GM23338 (cell line): ENCODE measurements at regions not wholly inside any gene's neighbourhood (a gene's known extent, or its start where the extent isn't known, plus 50 kb on each side); places are given as distances from the start of the nearest gene placed in this dataset.
"Not testable (repeated sequence)": the region's sequence is repeated elsewhere in the genome, so short reads cannot be mapped to it uniquely, and the experiment has no call there.

Experiments
- ATAC-seq: fragments of 200-7000 bp; cut with Tn5 transposase; 3 replicates; pipeline ENCODE4 v1.9.1; 2020
- DNase-seq: peaks from one replicate; pipeline ENCODE4 v3.0.0-alpha.2; 2015; ENCODE audit warnings: low spot score
- H2AFZ ChIP-seq: fragments of 200-600 bp; sonication (generic); 2 replicates; pipeline ENCODE4 v1.8.0; 2016; ENCODE audit warnings: antibody characterized with exemption, mild to moderate bottlenecking, moderate library complexity
- H3F3A ChIP-seq: fragments of 200-600 bp; sonication (generic); replicated peaks from 2 replicates; pipeline ENCODE4 v1.8.0; 2017; ENCODE audit warnings: antibody characterized with exemption, mixed run types, low read depth
- H3K27ac ChIP-seq: fragments of 200-600 bp; sonication (generic); 2 replicates; pipeline ENCODE4 v1.6.1; 2016; ENCODE audit warnings: low read depth
- H3K27me3 ChIP-seq: fragments of 200-600 bp; sonication (generic); 2 replicates; pipeline ENCODE4 v1.8.0; 2016; ENCODE audit warnings: mild to moderate bottlenecking, mixed run types, moderate library complexity; ENCODE audit not compliant: insufficient read depth
- H3K36me3 ChIP-seq: fragments of 200-600 bp; sonication (generic); 2 replicates; pipeline ENCODE4 v1.8.0; 2016; ENCODE audit warnings: mild to moderate bottlenecking; ENCODE audit not compliant: insufficient read depth
- H3K4me1 ChIP-seq: fragments of 200-600 bp; sonication (generic); 2 replicates; pipeline ENCODE4 v1.8.0; 2016; ENCODE audit warnings: mild to moderate bottlenecking, moderate library complexity; ENCODE audit not compliant: insufficient read depth
- H3K4me2 ChIP-seq: fragments of 200-600 bp; sonication (generic); 2 replicates; pipeline ENCODE4 v1.7.1; 2017; ENCODE audit warnings: mixed run types
- H3K4me3 ChIP-seq: fragments of 200-600 bp; sonication (generic); 2 replicates; pipeline ENCODE4 v1.6.1; 2016; ENCODE audit warnings: mixed run types
- H3K79me2 ChIP-seq: fragments of 200-600 bp; sonication (generic); replicated peaks from 2 replicates; pipeline ENCODE4 v1.8.0; 2017; ENCODE audit warnings: mild to moderate bottlenecking; ENCODE audit not compliant: insufficient read depth
- H3K9me2 ChIP-seq: fragments of 200-600 bp; sonication (generic); 2 replicates; pipeline ENCODE4 v1.8.0; 2017; ENCODE audit not compliant: insufficient read depth
- H4K20me1 ChIP-seq: fragments of 200-600 bp; sonication (generic); replicated peaks from 2 replicates; pipeline ENCODE4 v1.8.0; 2017; ENCODE audit warnings: mild to moderate bottlenecking; ENCODE audit not compliant: insufficient read depth
- H3K27ac Mint-ChIP-seq: 2 replicates; pipeline ENCODE4 v1.8.0; 2020; ENCODE audit warnings: inconsistent platforms, mild to moderate bottlenecking, moderate library complexity, mixed read lengths
- H3K27me3 Mint-ChIP-seq: 3 replicates; pipeline ENCODE4 v1.8.0; 2022; ENCODE audit warnings: low read depth, mild to moderate bottlenecking, moderate library complexity, mixed read lengths, inconsistent platforms; ENCODE audit not compliant: insufficient read depth, poor library complexity
- H3K36me3 Mint-ChIP-seq: 3 replicates; pipeline ENCODE4 v1.8.0; 2021; ENCODE audit warnings: low read depth, mild to moderate bottlenecking, inconsistent platforms, moderate library complexity, mixed read lengths
- H3K4me1 Mint-ChIP-seq: 3 replicates; pipeline ENCODE4 v1.8.0; 2020; ENCODE audit warnings: mild to moderate bottlenecking, inconsistent platforms, mixed read lengths
- H3K4me3 Mint-ChIP-seq: 3 replicates; pipeline ENCODE4 v1.8.0; 2021; ENCODE audit warnings: moderate library complexity, mild to moderate bottlenecking, inconsistent platforms, mixed read lengths
- H3K9me3 Mint-ChIP-seq: 3 replicates; pipeline ENCODE4 v1.8.0; 2020; ENCODE audit warnings: moderate library complexity, mild to moderate bottlenecking, inconsistent platforms, mixed read lengths
- CREB1 ChIP-seq: fragments of 250-450 bp; sonication (Bioruptor Pico); IDR thresholded peaks from 2 replicates; pipeline ENCODE4 v1.5.0; 2020; ENCODE audit warnings: low read depth, mild to moderate bottlenecking, moderate library complexity
- POLR2AphosphoS5 ChIP-seq: IDR thresholded peaks from 2 replicates; pipeline ENCODE4 v1.6.1; 2016; ENCODE audit warnings: antibody characterized with exemption, low read depth
- TF ChIP-seq, protein P1 (sequence below): IDR thresholded peaks from one replicate; pipeline ENCODE4 v1.6.1; 2018; ENCODE audit warnings: antibody characterized with exemption; ENCODE audit not compliant: unreplicated experiment
- TF ChIP-seq, protein P2 (sequence below): IDR thresholded peaks from 2 replicates; pipeline ENCODE4 v1.6.1; 2016; ENCODE audit warnings: antibody characterized with exemption
- TF ChIP-seq, protein P3 (sequence below), 2 experiments: fragments of 200-600 bp in 1 of 2; sonication (generic) in 1 of 2; conservative IDR thresholded peaks; 2 replicates each; pipeline versions ENCODE4 v1.5.1 to v1.6.1; 2016 to 2017; ENCODE audit warnings: antibody characterized with exemption in 2 of 2, low read depth in 2 of 2, mild to moderate bottlenecking in 2 of 2, moderate library complexity in 1 of 2
- TF ChIP-seq, protein P4 (sequence below): fragments of 250-450 bp; sonication (Bioruptor Pico); IDR thresholded peaks from 2 replicates; pipeline ENCODE4 v1.5.0; 2020; ENCODE audit warnings: mild to moderate bottlenecking, moderate library complexity

DNA sequence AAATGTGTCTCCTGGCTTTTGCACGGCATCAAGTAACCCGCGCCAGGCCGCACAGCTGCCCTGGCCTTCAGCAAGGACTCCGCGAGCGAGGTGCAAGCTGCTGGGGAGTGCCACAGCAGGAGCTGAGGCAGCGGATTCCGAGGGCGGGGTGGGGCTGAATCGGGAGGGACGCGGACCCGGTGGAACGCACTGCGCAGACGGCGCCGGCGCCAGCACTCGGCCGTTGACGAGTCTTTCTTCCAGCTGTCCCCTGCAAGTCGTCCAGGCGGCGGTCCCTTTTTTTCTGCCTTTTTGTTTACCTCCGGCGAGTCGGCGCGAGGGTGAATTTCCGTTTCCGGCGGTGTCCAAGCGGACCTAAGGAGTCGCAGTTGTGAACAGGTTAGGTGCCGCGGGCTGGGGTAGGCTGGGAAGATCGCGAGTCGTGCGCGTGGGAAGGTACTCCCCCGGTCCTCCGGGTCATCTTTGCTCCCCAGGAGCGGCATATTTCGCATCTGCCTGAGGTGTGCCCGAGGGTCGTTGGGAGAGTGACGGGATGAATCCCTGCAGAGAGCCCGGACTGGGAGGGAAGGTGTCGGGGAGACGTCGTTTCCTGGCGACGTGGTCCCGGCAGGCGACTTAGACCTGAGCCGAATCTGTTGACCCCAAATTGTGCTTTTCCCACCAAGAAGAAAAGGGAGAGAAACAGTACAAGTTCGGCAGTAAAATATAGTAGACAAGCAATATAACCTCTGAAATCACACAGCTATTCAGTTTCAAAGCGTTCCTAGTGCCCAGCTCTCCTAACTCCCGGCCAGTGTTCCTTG is 124.5 kb upstream of the PTPN20 start:
- H3K27me3 ChIP-seq, H3K4me1 Mint-ChIP-seq, H3K36me3 ChIP-seq, H4K20me1 ChIP-seq, H3F3A ChIP-seq, H3K4me1 ChIP-seq, H3K27ac ChIP-seq, H3K9me2 ChIP-seq, H3K79me2 ChIP-seq, H3K36me3 Mint-ChIP-seq, H3K27me3 Mint-ChIP-seq, H3K9me3 Mint-ChIP-seq: not testable (repeated sequence)
- ATAC-seq (peak; percentile 94), DNase-seq (peak; percentile 80)
- Mint-ChIP-seq H3K4me3 (peak overlapping the region; percentile 99), H3K27ac (peak overlapping the region; percentile 99)
- peak overlapping the region; percentile 72 for H3K4me3 ChIP-seq
- peak overlapping the region; percentile 47; the same call in 1 of the 2 replicates for H2AFZ ChIP-seq
- TF ChIP-seq CREB1 (CRISPR knock-in tag) (0 out of 2 replicates have a peak, but pooled peaks have one; percentile 19), POLR2AphosphoS5 (peak; percentile 30; the same call in 1 of the 2 replicates)
- peak overlapping the region; percentile 81 for H3K4me2 ChIP-seq

DNA sequence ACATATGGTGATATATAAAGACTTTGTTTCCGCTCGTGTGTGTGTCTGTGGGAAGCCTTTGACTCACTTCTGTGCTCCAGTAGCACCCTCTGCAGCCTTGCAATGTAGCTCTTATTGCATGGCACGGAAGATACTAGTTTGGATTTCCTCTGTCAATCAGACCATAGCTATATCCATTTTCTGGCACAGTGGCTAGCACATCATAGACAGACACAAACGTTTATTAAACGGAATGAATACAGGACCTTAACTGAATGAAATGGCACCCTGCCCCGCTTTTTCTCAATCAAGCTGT is 124.0 kb upstream of the PTPN20 start:
- Histone ChIP-seq H2AFZ (peak overlapping the region; percentile 47; the same call in 1 of the 2 replicates), H3K36me3 (no peaks in the 10 kb centered on the region), H3K27ac (no peak overlapping the region), H3K9me2 (no peaks in the 10 kb centered on the region), H3K27me3 (no peaks in the 10 kb centered on the region), H3K79me2 (no peaks in the 10 kb centered on the region), H3K4me2 (peak overlapping the region; percentile 81), H3K4me1 (no peaks in the 10 kb centered on the region), H4K20me1 (no peaks in the 10 kb centered on the region), H3F3A (no peaks in the 10 kb centered on the region), H3K4me3 (peak overlapping the region; percentile 72)
- H3K27ac Mint-ChIP-seq, result no peak overlapping the region
- ATAC-seq, result no peak
- TF ChIP-seq, protein P1, sequence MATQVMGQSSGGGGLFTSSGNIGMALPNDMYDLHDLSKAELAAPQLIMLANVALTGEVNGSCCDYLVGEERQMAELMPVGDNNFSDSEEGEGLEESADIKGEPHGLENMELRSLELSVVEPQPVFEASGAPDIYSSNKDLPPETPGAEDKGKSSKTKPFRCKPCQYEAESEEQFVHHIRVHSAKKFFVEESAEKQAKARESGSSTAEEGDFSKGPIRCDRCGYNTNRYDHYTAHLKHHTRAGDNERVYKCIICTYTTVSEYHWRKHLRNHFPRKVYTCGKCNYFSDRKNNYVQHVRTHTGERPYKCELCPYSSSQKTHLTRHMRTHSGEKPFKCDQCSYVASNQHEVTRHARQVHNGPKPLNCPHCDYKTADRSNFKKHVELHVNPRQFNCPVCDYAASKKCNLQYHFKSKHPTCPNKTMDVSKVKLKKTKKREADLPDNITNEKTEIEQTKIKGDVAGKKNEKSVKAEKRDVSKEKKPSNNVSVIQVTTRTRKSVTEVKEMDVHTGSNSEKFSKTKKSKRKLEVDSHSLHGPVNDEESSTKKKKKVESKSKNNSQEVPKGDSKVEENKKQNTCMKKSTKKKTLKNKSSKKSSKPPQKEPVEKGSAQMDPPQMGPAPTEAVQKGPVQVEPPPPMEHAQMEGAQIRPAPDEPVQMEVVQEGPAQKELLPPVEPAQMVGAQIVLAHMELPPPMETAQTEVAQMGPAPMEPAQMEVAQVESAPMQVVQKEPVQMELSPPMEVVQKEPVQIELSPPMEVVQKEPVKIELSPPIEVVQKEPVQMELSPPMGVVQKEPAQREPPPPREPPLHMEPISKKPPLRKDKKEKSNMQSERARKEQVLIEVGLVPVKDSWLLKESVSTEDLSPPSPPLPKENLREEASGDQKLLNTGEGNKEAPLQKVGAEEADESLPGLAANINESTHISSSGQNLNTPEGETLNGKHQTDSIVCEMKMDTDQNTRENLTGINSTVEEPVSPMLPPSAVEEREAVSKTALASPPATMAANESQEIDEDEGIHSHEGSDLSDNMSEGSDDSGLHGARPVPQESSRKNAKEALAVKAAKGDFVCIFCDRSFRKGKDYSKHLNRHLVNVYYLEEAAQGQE, result no peak
- TF ChIP-seq, protein P2, sequence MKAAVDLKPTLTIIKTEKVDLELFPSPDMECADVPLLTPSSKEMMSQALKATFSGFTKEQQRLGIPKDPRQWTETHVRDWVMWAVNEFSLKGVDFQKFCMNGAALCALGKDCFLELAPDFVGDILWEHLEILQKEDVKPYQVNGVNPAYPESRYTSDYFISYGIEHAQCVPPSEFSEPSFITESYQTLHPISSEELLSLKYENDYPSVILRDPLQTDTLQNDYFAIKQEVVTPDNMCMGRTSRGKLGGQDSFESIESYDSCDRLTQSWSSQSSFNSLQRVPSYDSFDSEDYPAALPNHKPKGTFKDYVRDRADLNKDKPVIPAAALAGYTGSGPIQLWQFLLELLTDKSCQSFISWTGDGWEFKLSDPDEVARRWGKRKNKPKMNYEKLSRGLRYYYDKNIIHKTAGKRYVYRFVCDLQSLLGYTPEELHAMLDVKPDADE, result no peak
- TF ChIP-seq, protein P3, sequence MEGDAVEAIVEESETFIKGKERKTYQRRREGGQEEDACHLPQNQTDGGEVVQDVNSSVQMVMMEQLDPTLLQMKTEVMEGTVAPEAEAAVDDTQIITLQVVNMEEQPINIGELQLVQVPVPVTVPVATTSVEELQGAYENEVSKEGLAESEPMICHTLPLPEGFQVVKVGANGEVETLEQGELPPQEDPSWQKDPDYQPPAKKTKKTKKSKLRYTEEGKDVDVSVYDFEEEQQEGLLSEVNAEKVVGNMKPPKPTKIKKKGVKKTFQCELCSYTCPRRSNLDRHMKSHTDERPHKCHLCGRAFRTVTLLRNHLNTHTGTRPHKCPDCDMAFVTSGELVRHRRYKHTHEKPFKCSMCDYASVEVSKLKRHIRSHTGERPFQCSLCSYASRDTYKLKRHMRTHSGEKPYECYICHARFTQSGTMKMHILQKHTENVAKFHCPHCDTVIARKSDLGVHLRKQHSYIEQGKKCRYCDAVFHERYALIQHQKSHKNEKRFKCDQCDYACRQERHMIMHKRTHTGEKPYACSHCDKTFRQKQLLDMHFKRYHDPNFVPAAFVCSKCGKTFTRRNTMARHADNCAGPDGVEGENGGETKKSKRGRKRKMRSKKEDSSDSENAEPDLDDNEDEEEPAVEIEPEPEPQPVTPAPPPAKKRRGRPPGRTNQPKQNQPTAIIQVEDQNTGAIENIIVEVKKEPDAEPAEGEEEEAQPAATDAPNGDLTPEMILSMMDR (conservative IDR thresholded peaks at IDR 0.05; ENCODE audit: low read depth in 2 of 2), result 0 out of 4 replicates have a peak, but pooled peaks of 1 of the 2 experiments have one; percentile 4
- TF ChIP-seq, protein P4, sequence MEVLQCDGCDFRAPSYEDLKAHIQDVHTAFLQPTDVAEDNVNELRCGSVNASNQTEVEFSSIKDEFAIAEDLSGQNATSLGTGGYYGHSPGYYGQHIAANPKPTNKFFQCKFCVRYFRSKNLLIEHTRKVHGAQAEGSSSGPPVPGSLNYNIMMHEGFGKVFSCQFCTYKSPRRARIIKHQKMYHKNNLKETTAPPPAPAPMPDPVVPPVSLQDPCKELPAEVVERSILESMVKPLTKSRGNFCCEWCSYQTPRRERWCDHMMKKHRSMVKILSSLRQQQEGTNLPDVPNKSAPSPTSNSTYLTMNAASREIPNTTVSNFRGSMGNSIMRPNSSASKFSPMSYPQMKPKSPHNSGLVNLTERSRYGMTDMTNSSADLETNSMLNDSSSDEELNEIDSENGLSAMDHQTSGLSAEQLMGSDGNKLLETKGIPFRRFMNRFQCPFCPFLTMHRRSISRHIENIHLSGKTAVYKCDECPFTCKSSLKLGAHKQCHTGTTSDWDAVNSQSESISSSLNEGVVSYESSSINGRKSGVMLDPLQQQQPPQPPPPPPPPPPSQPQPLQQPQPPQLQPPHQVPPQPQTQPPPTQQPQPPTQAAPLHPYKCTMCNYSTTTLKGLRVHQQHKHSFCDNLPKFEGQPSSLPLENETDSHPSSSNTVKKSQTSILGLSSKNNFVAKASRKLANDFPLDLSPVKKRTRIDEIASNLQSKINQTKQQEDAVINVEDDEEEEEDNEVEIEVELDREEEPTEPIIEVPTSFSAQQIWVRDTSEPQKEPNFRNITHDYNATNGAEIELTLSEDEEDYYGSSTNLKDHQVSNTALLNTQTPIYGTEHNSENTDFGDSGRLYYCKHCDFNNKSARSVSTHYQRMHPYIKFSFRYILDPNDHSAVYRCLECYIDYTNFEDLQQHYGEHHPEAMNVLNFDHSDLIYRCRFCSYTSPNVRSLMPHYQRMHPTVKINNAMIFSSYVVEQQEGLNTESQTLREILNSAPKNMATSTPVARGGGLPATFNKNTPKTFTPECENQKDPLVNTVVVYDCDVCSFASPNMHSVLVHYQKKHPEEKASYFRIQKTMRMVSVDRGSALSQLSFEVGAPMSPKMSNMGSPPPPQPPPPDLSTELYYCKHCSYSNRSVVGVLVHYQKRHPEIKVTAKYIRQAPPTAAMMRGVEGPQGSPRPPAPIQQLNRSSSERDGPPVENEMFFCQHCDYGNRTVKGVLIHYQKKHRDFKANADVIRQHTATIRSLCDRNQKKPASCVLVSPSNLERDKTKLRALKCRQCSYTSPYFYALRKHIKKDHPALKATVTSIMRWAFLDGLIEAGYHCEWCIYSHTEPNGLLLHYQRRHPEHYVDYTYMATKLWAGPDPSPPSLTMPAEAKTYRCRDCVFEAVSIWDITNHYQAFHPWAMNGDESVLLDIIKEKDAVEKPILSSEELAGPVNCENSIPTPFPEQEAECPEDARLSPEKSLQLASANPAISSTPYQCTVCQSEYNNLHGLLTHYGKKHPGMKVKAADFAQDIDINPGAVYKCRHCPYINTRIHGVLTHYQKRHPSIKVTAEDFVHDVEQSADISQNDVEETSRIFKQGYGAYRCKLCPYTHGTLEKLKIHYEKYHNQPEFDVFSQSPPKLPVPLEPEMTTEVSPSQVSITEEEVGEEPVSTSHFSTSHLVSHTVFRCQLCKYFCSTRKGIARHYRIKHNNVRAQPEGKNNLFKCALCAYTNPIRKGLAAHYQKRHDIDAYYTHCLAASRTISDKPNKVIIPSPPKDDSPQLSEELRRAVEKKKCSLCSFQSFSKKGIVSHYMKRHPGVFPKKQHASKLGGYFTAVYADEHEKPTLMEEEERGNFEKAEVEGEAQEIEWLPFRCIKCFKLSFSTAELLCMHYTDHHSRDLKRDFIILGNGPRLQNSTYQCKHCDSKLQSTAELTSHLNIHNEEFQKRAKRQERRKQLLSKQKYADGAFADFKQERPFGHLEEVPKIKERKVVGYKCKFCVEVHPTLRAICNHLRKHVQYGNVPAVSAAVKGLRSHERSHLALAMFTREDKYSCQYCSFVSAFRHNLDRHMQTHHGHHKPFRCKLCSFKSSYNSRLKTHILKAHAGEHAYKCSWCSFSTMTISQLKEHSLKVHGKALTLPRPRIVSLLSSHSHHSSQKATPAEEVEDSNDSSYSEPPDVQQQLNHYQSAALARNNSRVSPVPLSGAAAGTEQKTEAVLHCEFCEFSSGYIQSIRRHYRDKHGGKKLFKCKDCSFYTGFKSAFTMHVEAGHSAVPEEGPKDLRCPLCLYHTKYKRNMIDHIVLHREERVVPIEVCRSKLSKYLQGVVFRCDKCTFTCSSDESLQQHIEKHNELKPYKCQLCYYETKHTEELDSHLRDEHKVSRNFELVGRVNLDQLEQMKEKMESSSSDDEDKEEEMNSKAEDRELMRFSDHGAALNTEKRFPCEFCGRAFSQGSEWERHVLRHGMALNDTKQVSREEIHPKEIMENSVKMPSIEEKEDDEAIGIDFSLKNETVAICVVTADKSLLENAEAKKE, result no peak
- H3K36me3 Mint-ChIP-seq, result no peaks in the 10 kb centered on the region
- no peak for DNase-seq
- H3K27me3 Mint-ChIP-seq, result no peaks in the 10 kb centered on the region
- peak overlapping the region; percentile 99 for H3K4me3 Mint-ChIP-seq
- H3K9me3 Mint-ChIP-seq, result no peaks in the 10 kb centered on the region
- no peaks in the 10 kb centered on the region for H3K4me1 Mint-ChIP-seq
